ENCODE measurements at regions not wholly inside any gene's neighbourhood (a gene's known extent, or its start where the extent isn't known, plus 50 kb on each side); places are given as distances from the start of the nearest gene placed in this dataset.

- TF ChIP-seq POLR2A (IDR thresholded peaks at IDR 0.05) = no peak
- no peak for TF ChIP-seq CTCF (IDR thresholded peaks at IDR 0.05)
Measured at GRCh38 chr12:63003223-63003819, 68.4 kb upstream of the PPM1H start.

Measured in adrenal gland (tissue), 5 donors.